HCT116 (cell line): ENCODE measurements at regions not wholly inside any gene's neighbourhood (a gene's known extent, or its start where the extent isn't known, plus 50 kb on each side); places are given as distances from the start of the nearest gene placed in this dataset.

Experiments used
- ATAC-seq: fragments of 200-7000 bp; cut with Tn5 transposase; 2 replicates; pipeline ENCODE4 v1.9.1; 2020; ENCODE audit warnings: mild to moderate bottlenecking, moderate library complexity
- BruUV-seq: library from RNA; stranded (reverse); fragments of 400-500 nt; replicated peaks from 2 replicates; lab custom pipeline; 2021; lab: Mats Ljungman, UMichigan
- CTCF ChIA-PET: fragments of 300-600 bp; sonication (Branson Sonifier 250); formaldehyde crosslinking; loops from one replicate; lab custom pipeline; 2021; ENCODE audit warnings: antibody characterized with exemption; lab: Charles Lee
- POLR2A ChIA-PET: fragments of 300-600, 350-600 bp; sonication (Branson Sonifier 250); formaldehyde crosslinking; loops from one replicate; lab custom pipeline; 2021; ENCODE audit warnings: antibody characterized with exemption; lab: Charles Lee
- RAD21 ChIA-PET, 2 experiments: fragments of 300-600 bp; sonication (Branson Sonifier 250); formaldehyde crosslinking; loops; one replicate each; lab custom pipeline; 2023; ENCODE audit warnings: low total read pairs in 2 of 2; ENCODE audit not compliant: uncharacterized antibody in 2 of 2, unreplicated experiment in 2 of 2, low non-redundant PET in 1 of 2; lab: Charles Lee
- DNase-seq: peaks from one replicate; pipeline ENCODE4 v3.0.0-alpha.2; 2010; ENCODE audit warnings: low read depth, low spot score
- H2AFZ ChIP-seq: fragments of 200-600 bp; shearing (Covaris generic), sonication (generic); 2 replicates; pipeline ENCODE4 v1.6.1; 2017; ENCODE audit warnings: low read depth, mixed run types, mixed read lengths, antibody characterized with exemption, low read length; ENCODE audit not compliant: poor library complexity, severe bottlenecking
- H3K27ac ChIP-seq: 2 replicates; pipeline ENCODE4 v1.5.1; 2012; ENCODE audit warnings: low read depth, low read length
- H3K27me3 ChIP-seq: fragments of 200-600 bp; sonication (generic); 2 replicates; pipeline ENCODE4 v1.6.1; 2016; ENCODE audit warnings: mixed run types, low read length, mixed read lengths; ENCODE audit not compliant: insufficient read depth
- H3K36me3 ChIP-seq, 2 experiments: fragments of 200-500 bp in 1 of 2; fragments of 200-600 bp in 1 of 2; sonication (Bioruptor generic) in 1 of 2; sonication (generic) in 1 of 2; 2 replicates each; pipeline versions ENCODE4 v1.5.1 to v1.6.1; 2014 to 2016; ENCODE audit warnings: low read length in 2 of 2, inconsistent platforms in 1 of 2, mixed read lengths in 1 of 2, mixed run types in 1 of 2; ENCODE audit not compliant: insufficient read depth in 2 of 2, control insufficient read depth in 1 of 2
- H3K4me1 ChIP-seq, 2 experiments: fragments of 200-600 bp in 1 of 2; sonication (generic) in 1 of 2; 2 replicates each; pipeline versions ENCODE4 v1.5.1 to v1.6.1; 2012 to 2017; ENCODE audit warnings: low read length in 2 of 2, inconsistent platforms in 1 of 2, mild to moderate bottlenecking in 1 of 2, mixed read lengths in 1 of 2, mixed run types in 1 of 2, moderate library complexity in 1 of 2; ENCODE audit not compliant: insufficient read depth in 2 of 2, control insufficient read depth in 1 of 2
- H3K4me2 ChIP-seq: fragments of 200-600 bp; sonication (generic); 2 replicates; pipeline ENCODE4 v1.6.1; 2017; ENCODE audit warnings: mixed run types, low read length, mixed read lengths
- H3K4me3 ChIP-seq, 2 experiments: fragments of 200-600 bp in 1 of 2; sonication (generic) in 1 of 2; replicated peaks in 1 of 2; 2 replicates each; pipeline ENCODE4 v1.5.1; 2011 to 2016; ENCODE audit warnings: low read length in 2 of 2, control low read depth in 1 of 2, low read depth in 1 of 2, mild to moderate bottlenecking in 1 of 2, mixed read lengths in 1 of 2, mixed run types in 1 of 2
- H3K79me2 ChIP-seq: fragments of 200-600 bp; sonication (generic); 2 replicates; pipeline ENCODE4 v1.6.1; 2017; ENCODE audit warnings: mild to moderate bottlenecking, mixed run types, low read length, moderate library complexity, mixed read lengths; ENCODE audit not compliant: insufficient read depth
- H3K9ac ChIP-seq: fragments of 200-600 bp; sonication (generic); 2 replicates; pipeline ENCODE4 v1.6.1; 2016; ENCODE audit warnings: low read length, mixed read lengths
- H3K9me2 ChIP-seq: fragments of 200-600 bp; sonication (generic), shearing (Covaris generic); 2 replicates; pipeline ENCODE4 v1.6.1; 2017; ENCODE audit warnings: mixed run types, mild to moderate bottlenecking, moderate library complexity; ENCODE audit not compliant: insufficient read depth
- H3K9me3 ChIP-seq, 2 experiments: fragments of 200-500 bp in 1 of 2; fragments of 200-600 bp in 1 of 2; sonication (Bioruptor generic) in 1 of 2; sonication (generic) in 1 of 2; 2 replicates each; pipeline ENCODE4 v1.6.1; 2014 to 2017; ENCODE audit warnings: low read length in 2 of 2, mixed read lengths in 2 of 2, inconsistent platforms in 1 of 2, low read depth in 1 of 2, mild to moderate bottlenecking in 1 of 2, mixed run types in 1 of 2, moderate library complexity in 1 of 2; ENCODE audit not compliant: control insufficient read depth in 1 of 2, insufficient read depth in 1 of 2
- H4K20me1 ChIP-seq: fragments of 200-600 bp; sonication (generic), shearing (Covaris generic); 2 replicates; pipeline ENCODE4 v1.6.1; 2017; ENCODE audit warnings: mixed run types, mild to moderate bottlenecking, moderate library complexity; ENCODE audit not compliant: insufficient read depth
- CBX3 ChIP-seq: IDR thresholded peaks from 2 replicates; pipeline ENCODE4 v1.6.1; 2012; ENCODE audit warnings: low read depth
- CEBPB ChIP-seq: IDR thresholded peaks from 2 replicates; pipeline ENCODE4 v1.6.1; 2012; ENCODE audit warnings: low read depth
- EGR1 ChIP-seq: IDR thresholded peaks from 2 replicates; pipeline ENCODE4 v1.6.1; 2012; ENCODE audit warnings: low read depth
- ELF1 ChIP-seq: IDR thresholded peaks from 2 replicates; pipeline ENCODE4 v1.6.1; 2012; ENCODE audit warnings: low read depth, borderline replicate concordance
- EZH2phosphoT487 ChIP-seq: fragments of 200-600 bp; IDR thresholded peaks from 2 replicates; pipeline ENCODE4 v1.6.1; 2018; ENCODE audit warnings: antibody characterized with exemption, borderline replicate concordance
- FOSL1 ChIP-seq: IDR thresholded peaks from 2 replicates; pipeline ENCODE4 v1.6.1; 2012; ENCODE audit warnings: low read depth
- POLR2A ChIP-seq: IDR thresholded peaks from 2 replicates; pipeline ENCODE4 v1.7.0; 2011; ENCODE audit warnings: borderline replicate concordance; ENCODE audit not compliant: insufficient read depth, insufficient read length; ENCODE audit errors: extremely low read depth
- SIN3A ChIP-seq: IDR thresholded peaks from 2 replicates; pipeline ENCODE4 v1.6.1; 2012; ENCODE audit warnings: low read depth
- TCF7L2 ChIP-seq: IDR thresholded peaks from 2 replicates; pipeline ENCODE4 v1.7.0; 2011; ENCODE audit warnings: borderline replicate concordance, inconsistent platforms; ENCODE audit not compliant: insufficient read depth, insufficient read length; ENCODE audit errors: extremely low read depth
- ZNF274 ChIP-seq: fragments of 200-500 bp; sonication (Bioruptor generic); IDR thresholded peaks from 2 replicates; pipeline ENCODE4 v1.6.1; 2014; ENCODE audit warnings: mild to moderate bottlenecking, low read depth, low read length, inconsistent platforms
- intact Hi-C: fragments of 100-400 bp; cut with micrococcal nuclease; formaldehyde crosslinking; loops from 2 replicates; pipeline ENCODE4 v1.10.0; 2022
- TF ChIP-seq, protein P1 (sequence below), 3 experiments: fragments of 200-600 bp in 1 of 3; sonication (generic) in 1 of 3; IDR thresholded peaks in 2 of 3; conservative IDR thresholded peaks in 1 of 3; 2 replicates each; pipeline ENCODE4 v1.5.1; 2012 to 2017; ENCODE audit warnings: low read depth in 2 of 3, low read length in 2 of 3, antibody characterized with exemption in 1 of 3, borderline replicate concordance in 1 of 3, control low read depth in 1 of 3, mild to moderate bottlenecking in 1 of 3, mixed read lengths in 1 of 3, mixed run types in 1 of 3, moderate library complexity in 1 of 3; ENCODE audit not compliant: insufficient read depth in 1 of 3
- TF ChIP-seq, protein P2 (sequence below): IDR thresholded peaks from 2 replicates; pipeline ENCODE4 v1.6.1; 2012

DNA sequence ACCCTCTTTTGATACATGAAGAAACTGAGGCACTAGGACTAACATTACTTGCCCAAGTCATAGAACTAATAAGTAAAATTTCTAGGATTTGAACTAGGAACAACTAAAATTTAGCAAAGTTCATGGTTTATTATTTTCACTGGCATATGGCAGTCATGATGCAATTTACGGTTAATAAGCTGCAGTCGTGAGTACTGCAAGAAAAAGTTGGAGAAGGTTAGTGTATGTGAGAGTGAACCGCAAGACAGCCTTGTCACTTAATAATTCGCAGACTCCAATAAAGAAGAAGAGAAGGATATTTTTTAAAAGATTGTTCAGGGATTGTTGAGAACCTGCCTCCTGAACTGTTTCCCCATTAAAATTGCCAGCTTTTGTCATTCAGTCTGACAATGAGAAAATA is 663.4 kb upstream of the TENM4 start:
- POLR2A ChIA-PET: no interaction called here
- no peak for TF ChIP-seq TCF7L2
- no peak for TF ChIP-seq EZH2phosphoT487
- TF ChIP-seq, protein P1, sequence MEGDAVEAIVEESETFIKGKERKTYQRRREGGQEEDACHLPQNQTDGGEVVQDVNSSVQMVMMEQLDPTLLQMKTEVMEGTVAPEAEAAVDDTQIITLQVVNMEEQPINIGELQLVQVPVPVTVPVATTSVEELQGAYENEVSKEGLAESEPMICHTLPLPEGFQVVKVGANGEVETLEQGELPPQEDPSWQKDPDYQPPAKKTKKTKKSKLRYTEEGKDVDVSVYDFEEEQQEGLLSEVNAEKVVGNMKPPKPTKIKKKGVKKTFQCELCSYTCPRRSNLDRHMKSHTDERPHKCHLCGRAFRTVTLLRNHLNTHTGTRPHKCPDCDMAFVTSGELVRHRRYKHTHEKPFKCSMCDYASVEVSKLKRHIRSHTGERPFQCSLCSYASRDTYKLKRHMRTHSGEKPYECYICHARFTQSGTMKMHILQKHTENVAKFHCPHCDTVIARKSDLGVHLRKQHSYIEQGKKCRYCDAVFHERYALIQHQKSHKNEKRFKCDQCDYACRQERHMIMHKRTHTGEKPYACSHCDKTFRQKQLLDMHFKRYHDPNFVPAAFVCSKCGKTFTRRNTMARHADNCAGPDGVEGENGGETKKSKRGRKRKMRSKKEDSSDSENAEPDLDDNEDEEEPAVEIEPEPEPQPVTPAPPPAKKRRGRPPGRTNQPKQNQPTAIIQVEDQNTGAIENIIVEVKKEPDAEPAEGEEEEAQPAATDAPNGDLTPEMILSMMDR (IDR thresholded peaks at IDR 0.05 in 2 of 3, conservative IDR thresholded peaks at IDR 0.05 in 1 of 3; ENCODE audit: borderline replicate concordance in 1 of 3, insufficient read depth in 1 of 3, low read depth in 2 of 3, low read length in 2 of 3): no peak
- TF ChIP-seq, protein P2, sequence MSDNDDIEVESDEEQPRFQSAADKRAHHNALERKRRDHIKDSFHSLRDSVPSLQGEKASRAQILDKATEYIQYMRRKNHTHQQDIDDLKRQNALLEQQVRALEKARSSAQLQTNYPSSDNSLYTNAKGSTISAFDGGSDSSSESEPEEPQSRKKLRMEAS: no peak
- no peak for TF ChIP-seq CEBPB
- no peak for TF ChIP-seq EGR1
- TF ChIP-seq FOSL1: no peak
- no peak for TF ChIP-seq SIN3A
- no peak for TF ChIP-seq CBX3
- no peak for TF ChIP-seq ELF1
- TF ChIP-seq POLR2A: no peak
- no peak for TF ChIP-seq ZNF274
- ATAC-seq (no peak), DNase-seq (no peak)
- Histone ChIP-seq H3K4me3 (no peak overlapping the region), H2AFZ (no peak overlapping the region), H3K9me2 (no peaks in the 10 kb centered on the region), H4K20me1 (no peaks in the 10 kb centered on the region), H3K36me3 (no peaks in the 10 kb centered on the region), H3K27ac (no peak overlapping the region), H3K27me3 (no peaks in the 10 kb centered on the region), H3K79me2 (no peaks in the 10 kb centered on the region), H3K4me2 (no peak overlapping the region), H3K9me3 (peaks cover 9% of the 10 kb centered on the region in 2 experiments; a peak in 2 of 4 replicates), H3K9ac (no peak overlapping the region), H3K4me1 (no peaks in the 10 kb centered on the region)
- intact Hi-C loops: no loop called here
- RAD21 ChIA-PET: no interaction called here
- no TSS peak for BruUV-seq
- CTCF ChIA-PET: no interaction called here
